Omental fat pad (tissue), 3 donors: ENCODE measurements at regions not wholly inside any gene's neighbourhood (a gene's known extent, or its start where the extent isn't known, plus 50 kb on each side); places are given as distances from the start of the nearest gene placed in this dataset.

Source experiments
- ATAC-seq: fragments of 150-250 bp; one replicate; pipeline ENCODE4 v1.9.1; 2016; ENCODE audit warnings: mild to moderate bottlenecking, moderate library complexity; ENCODE audit not compliant: low FRiP score
- DNase-seq: peaks from one replicate; pipeline ENCODE4 v3.0.0-alpha.2; 2019; ENCODE audit warnings: low spot score
- TF ChIP-seq, protein P1 (sequence below), 3 donors: fragments of 450-650 bp; IDR thresholded peaks; one replicate each; pipeline ENCODE4 v1.5.1; 2016 to 2017; ENCODE audit warnings: antibody characterized with exemption in 3 of 3, mild to moderate bottlenecking in 3 of 3, moderate library complexity in 2 of 3

DNA sequence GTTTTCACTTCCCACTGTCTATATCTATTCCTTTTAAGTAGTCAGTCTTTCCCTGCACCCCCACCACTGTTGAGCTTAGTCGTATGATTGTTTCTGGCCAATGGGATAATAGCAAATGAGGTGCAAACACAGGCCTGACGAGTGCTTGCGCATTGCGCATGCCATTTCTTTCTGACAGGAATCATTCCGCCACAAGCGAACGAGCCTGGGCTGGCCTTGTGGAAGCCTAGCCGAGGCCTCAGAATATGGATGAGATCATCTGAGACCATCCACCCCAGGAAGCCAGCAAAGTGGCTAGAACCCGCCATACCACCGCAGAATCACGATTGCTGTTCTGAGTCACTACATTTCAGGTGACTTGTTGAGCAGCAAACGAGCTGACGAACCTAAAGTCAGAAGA lies 52.2 kb upstream of the PRL start:
- TF ChIP-seq, protein P1, sequence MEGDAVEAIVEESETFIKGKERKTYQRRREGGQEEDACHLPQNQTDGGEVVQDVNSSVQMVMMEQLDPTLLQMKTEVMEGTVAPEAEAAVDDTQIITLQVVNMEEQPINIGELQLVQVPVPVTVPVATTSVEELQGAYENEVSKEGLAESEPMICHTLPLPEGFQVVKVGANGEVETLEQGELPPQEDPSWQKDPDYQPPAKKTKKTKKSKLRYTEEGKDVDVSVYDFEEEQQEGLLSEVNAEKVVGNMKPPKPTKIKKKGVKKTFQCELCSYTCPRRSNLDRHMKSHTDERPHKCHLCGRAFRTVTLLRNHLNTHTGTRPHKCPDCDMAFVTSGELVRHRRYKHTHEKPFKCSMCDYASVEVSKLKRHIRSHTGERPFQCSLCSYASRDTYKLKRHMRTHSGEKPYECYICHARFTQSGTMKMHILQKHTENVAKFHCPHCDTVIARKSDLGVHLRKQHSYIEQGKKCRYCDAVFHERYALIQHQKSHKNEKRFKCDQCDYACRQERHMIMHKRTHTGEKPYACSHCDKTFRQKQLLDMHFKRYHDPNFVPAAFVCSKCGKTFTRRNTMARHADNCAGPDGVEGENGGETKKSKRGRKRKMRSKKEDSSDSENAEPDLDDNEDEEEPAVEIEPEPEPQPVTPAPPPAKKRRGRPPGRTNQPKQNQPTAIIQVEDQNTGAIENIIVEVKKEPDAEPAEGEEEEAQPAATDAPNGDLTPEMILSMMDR (IDR thresholded peaks at IDR 0.05): no peak
- DNase-seq (no peak), ATAC-seq (no peak)

DNA sequence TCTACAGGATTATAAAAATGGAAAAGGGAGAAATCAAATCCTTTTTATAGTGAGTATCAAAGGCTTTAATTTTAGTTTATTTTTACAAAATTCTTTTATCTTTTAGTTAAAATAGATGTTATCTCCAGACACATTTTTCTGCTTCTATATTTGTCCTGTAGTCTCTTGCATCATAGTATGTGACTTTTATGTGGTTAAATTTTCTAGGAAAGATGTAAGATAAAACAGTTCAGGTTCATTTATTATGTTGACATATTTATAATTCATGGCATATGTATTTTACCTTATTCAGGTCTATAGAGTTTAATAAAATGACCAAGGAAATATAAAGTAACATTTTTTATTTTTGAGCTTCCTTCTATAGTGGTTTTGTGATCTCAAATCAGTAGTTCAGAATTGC lies 52.7 kb upstream of the PRL start:
- no peak for DNase-seq
- TF ChIP-seq, protein P1 (IDR thresholded peaks at IDR 0.05): no peak
- ATAC-seq: no peak

DNA sequence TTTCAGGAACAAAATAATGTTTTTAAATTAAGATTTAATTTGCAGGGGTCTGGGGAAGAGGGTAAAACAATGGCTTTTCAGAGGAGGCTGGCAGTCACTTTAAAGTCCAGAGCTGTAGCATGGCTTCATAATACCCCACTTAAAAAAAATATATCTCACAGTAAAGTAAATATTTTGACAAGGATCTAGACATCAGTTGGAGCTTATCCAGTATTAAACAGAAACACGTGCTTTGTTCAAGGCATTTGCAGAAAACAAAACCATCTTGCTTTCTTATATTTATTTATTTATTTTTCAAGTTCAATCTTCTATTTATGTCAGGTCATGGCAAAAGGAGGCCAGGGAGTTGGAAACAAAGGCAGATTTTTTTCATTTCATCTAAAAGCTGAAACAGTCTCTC lies 53.3 kb upstream of the PRL start:
- TF ChIP-seq, protein P1 (IDR thresholded peaks at IDR 0.05): no peak
- DNase-seq (no peak), ATAC-seq (no peak)

DNA sequence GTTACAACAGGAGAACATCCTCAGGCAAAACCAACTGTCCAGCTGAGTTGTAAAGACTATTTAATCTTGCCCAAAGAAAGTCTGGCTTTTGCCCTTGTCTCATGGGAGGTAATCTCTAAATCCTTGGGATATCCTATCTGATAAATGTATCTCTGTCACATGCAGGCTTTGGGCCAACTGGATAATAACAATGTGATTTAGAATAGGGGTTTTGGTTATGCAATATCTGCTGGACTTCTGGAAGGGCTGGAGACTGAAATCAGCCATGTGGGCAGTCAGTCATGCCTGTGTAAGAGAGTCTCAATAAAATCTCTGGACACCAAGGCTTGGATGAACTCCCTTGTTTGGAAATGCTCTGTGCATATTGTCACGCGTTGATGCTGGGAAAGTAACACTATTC lies 56.3 kb upstream of the PRL start:
- TF ChIP-seq, protein P1 (IDR thresholded peaks at IDR 0.05): no peak
- no peak for ATAC-seq
- no peak for DNase-seq

DNA sequence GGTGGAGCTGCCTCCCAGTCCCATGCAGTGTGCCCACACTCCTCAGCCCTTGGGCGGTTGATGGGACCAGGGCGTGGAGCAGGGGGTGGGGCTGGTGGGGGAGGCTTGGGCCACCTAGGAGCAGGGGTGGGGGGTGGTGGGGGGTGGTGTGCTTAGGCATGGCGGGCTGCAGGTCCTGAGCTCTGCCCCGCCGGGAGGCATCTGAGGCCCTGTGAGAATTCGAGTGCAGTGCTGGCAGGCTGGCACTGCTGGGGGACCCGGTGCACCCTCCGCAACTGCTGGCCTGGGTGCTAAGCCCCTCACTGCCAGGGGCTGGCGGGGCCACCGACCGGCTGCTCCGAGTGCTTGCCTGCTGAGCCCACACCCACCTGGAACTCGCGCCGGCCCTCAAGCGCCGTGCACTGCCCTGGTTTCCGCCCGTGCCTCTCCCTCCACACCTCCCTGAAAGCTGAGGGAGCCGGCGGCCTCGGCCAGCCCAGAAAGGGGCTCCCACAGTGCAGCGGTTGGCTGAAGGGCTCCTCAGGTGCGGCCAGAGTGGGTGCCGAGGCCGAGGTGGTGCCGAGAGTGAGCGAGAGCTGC lies 59.6 kb upstream of the PRL start:
- TF ChIP-seq, protein P1 (IDR thresholded peaks at IDR 0.05): no peak
- DNase-seq (no peak), ATAC-seq (no peak)

DNA sequence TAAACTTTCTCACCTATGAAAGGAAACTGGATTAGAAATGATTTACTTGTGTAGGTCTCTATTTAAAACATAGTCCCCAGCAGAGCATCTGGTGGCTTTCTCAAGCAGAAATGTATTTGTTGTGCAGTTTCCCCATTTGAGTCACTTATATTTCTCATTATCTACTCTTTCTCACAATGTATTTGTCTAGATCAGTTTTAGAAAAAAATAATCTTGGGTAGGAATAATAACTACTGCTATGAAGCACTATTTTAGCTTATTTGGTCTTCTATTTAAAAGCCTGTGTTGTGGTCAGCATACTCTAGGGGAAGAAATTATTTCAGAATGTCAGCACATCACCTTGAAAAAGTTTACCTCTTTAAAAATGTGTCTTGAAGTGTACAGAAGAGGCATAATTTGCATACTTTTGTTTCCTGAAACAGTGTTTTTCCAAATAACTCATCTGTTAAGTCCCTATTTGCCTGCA lies 60.9 kb upstream of the PRL start:
- no peak for ATAC-seq
- TF ChIP-seq, protein P1 (IDR thresholded peaks at IDR 0.05): no peak
- DNase-seq: no peak

DNA sequence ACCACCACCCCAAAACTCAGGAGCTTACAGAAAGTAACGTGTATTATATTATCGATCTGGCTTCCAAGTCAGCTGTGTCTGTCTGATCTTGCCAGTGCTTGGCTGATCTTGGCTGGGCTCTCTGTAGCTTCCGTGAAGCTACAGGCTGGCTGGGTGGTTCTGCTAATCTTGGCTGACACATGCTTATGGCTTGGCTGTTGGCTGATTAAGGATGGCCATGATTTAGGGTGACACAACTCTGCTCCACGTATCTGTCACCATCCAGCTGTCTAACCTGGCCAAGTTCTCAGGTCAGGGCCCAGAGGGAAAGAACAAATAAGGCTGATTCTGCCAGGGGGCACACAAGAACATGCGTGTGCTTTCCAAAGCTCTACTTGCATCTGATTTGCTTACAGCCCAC lies 64.7 kb upstream of the PRL start:
- TF ChIP-seq, protein P1 (IDR thresholded peaks at IDR 0.05): no peak
- ATAC-seq (no peak), DNase-seq (no peak)
